Liver (tissue), 8 donors: ENCODE measurements at regions not wholly inside any gene's neighbourhood (a gene's known extent, or its start where the extent isn't known, plus 50 kb on each side); places are given as distances from the start of the nearest gene placed in this dataset.

Source experiments
- DNase-seq: peaks from one replicate; pipeline ENCODE4 v3.0.0-alpha.2; 2017; ENCODE audit warnings: low spot score
- H3K27ac ChIP-seq, 2 donors: one replicate each; pipeline ENCODE4 v1.7.0; 2013; ENCODE audit warnings: inconsistent platforms in 2 of 2, low read length in 2 of 2, control low read depth in 1 of 2, low read depth in 1 of 2, mild to moderate bottlenecking in 1 of 2
- H3K27me3 ChIP-seq, 4 donors: one replicate each; pipeline versions ENCODE4 v1.6.1 to v1.7.0; 2013; ENCODE audit warnings: low read length in 3 of 4, inconsistent platforms in 1 of 4, mild to moderate bottlenecking in 1 of 4, moderate library complexity in 1 of 4; ENCODE audit not compliant: control insufficient read depth in 4 of 4, insufficient read depth in 4 of 4
- H3K36me3 ChIP-seq, 4 donors: one replicate each; pipeline versions ENCODE4 v1.6.1 to v1.7.0; 2013; ENCODE audit warnings: low read length in 3 of 4, mild to moderate bottlenecking in 3 of 4, low read depth in 1 of 4, moderate library complexity in 1 of 4; ENCODE audit not compliant: control insufficient read depth in 4 of 4, insufficient read depth in 3 of 4
- H3K4me1 ChIP-seq, 4 donors: one replicate each; pipeline versions ENCODE4 v1.6.1 to v1.7.0; 2013; ENCODE audit warnings: low read length in 3 of 4, mild to moderate bottlenecking in 3 of 4, moderate library complexity in 1 of 4; ENCODE audit not compliant: control insufficient read depth in 4 of 4, insufficient read depth in 4 of 4
- H3K4me3 ChIP-seq, 3 donors: one replicate each; pipeline versions ENCODE4 v1.6.1 to v1.7.0; 2013; ENCODE audit warnings: low read length in 3 of 3, control low read depth in 1 of 3, low read depth in 1 of 3, mild to moderate bottlenecking in 1 of 3
- H3K9ac ChIP-seq, 2 donors: one replicate each; pipeline ENCODE4 v1.7.0; 2013; ENCODE audit warnings: low read length in 2 of 2, mild to moderate bottlenecking in 2 of 2, moderate library complexity in 2 of 2, control low read depth in 1 of 2, low read depth in 1 of 2
- H3K9me3 ChIP-seq, 4 donors: one replicate each; pipeline versions ENCODE4 v1.6.1 to v1.7.0; 2013; ENCODE audit warnings: low read length in 3 of 4; ENCODE audit not compliant: control insufficient read depth in 4 of 4
- ATF3 ChIP-seq: IDR thresholded peaks from 2 replicates; pipeline ENCODE4 v1.6.1; 2016; ENCODE audit warnings: antibody characterized with exemption
- CTCF ChIP-seq: fragments of 150-350 bp; IDR thresholded peaks from 2 replicates; pipeline ENCODE4 v1.5.1; 2017; ENCODE audit warnings: improper control_type of control experiment, low read depth, low read length; ENCODE audit not compliant: missing input control
- EGR1 ChIP-seq, 2 donors: IDR thresholded peaks; 2 replicates each; pipeline ENCODE4 v1.6.1; 2016 to 2018; ENCODE audit warnings: antibody characterized with exemption in 2 of 2, low read depth in 2 of 2
- FOXA1 ChIP-seq: IDR thresholded peaks from 2 replicates; pipeline ENCODE4 v1.6.1; 2016; ENCODE audit warnings: antibody characterized with exemption
- FOXA2 ChIP-seq: IDR thresholded peaks from 2 replicates; pipeline ENCODE4 v1.6.1; 2016; ENCODE audit warnings: antibody characterized with exemption
- GABPA ChIP-seq, 2 donors: IDR thresholded peaks in 1 of 2; conservative IDR thresholded peaks in 1 of 2; 2 replicates each; pipeline ENCODE4 v1.6.1; 2016; ENCODE audit warnings: antibody characterized with exemption in 2 of 2, mild to moderate bottlenecking in 1 of 2, moderate library complexity in 1 of 2
- HNF4A ChIP-seq, 2 donors: conservative IDR thresholded peaks; 2 replicates each; pipeline ENCODE4 v1.6.1; 2016; ENCODE audit warnings: antibody characterized with exemption in 2 of 2, mild to moderate bottlenecking in 2 of 2
- HNF4G ChIP-seq: IDR thresholded peaks from 2 replicates; pipeline ENCODE4 v1.6.1; 2016; ENCODE audit warnings: antibody characterized with exemption
- JUND ChIP-seq, 2 donors: IDR thresholded peaks; 2 replicates each; pipeline ENCODE4 v1.6.1; 2016; ENCODE audit warnings: antibody characterized with exemption in 2 of 2
- MAX ChIP-seq: IDR thresholded peaks from 2 replicates; pipeline ENCODE4 v1.6.1; 2016; ENCODE audit warnings: antibody characterized with exemption
- NR2F2 ChIP-seq: IDR thresholded peaks from 2 replicates; pipeline ENCODE4 v1.6.1; 2016; ENCODE audit warnings: antibody characterized with exemption
- RAD21 ChIP-seq, 2 donors: IDR thresholded peaks; 2 replicates each; pipeline ENCODE4 v1.6.1; 2016; ENCODE audit warnings: antibody characterized with exemption in 2 of 2, mild to moderate bottlenecking in 2 of 2
- REST ChIP-seq: IDR thresholded peaks from 2 replicates; pipeline ENCODE4 v1.6.1; 2016; ENCODE audit warnings: antibody characterized with exemption, mild to moderate bottlenecking
- RXRA ChIP-seq, 2 donors: IDR thresholded peaks; 2 replicates each; pipeline ENCODE4 v1.6.1; 2017 to 2018; ENCODE audit warnings: antibody characterized with exemption in 2 of 2, mild to moderate bottlenecking in 1 of 2
- SP1 ChIP-seq: IDR thresholded peaks from 2 replicates; pipeline ENCODE4 v1.6.1; 2018; ENCODE audit warnings: antibody characterized with exemption, mild to moderate bottlenecking
- TAF1 ChIP-seq: conservative IDR thresholded peaks from 2 replicates; pipeline ENCODE4 v1.6.1; 2016; ENCODE audit warnings: antibody characterized with exemption, mild to moderate bottlenecking
- YY1 ChIP-seq: IDR thresholded peaks from 2 replicates; pipeline ENCODE4 v1.6.1; 2016; ENCODE audit warnings: antibody characterized with exemption, mild to moderate bottlenecking
- ZBTB33 ChIP-seq: IDR thresholded peaks from 2 replicates; pipeline ENCODE4 v1.6.1; 2016; ENCODE audit warnings: antibody characterized with exemption
- WGBS: extraction: QIAGEN DNeasy Blood & Tissue Kit; methylation state at CpG from one replicate; pipeline ENCODE4 v1.1.7; 2013; 5-methylcytosine and 5-hydroxymethylcytosine counted together
- donor health status: healthy.
- donor health status: healthy.
- donor health status: healthy.
- donor health status: healthy.
- donor health status: healthy.

GRCh38 chr22:49218142-49218541, 609.5 kb downstream of the BRD1 start:
- 92% methylated on average over 12 of the region's 12 CpGs for WGBS
- H3K4me1 ChIP-seq: no peaks in the 10 kb centered on the region
- H3K27ac ChIP-seq: no peak overlapping the region
- peaks cover 0 to 11% (median 0%) of the 10 kb centered on the region in 4 donors for H3K9me3 ChIP-seq
- no peaks in the 10 kb centered on the region for H3K27me3 ChIP-seq
- no peak overlapping the region for H3K4me3 ChIP-seq
- no peaks in the 10 kb centered on the region for H3K36me3 ChIP-seq
- H3K9ac ChIP-seq: no peak overlapping the region
- TF ChIP-seq GABPA (IDR thresholded peaks at IDR 0.05 in 1 of 2, conservative IDR thresholded peaks at IDR 0.05 in 1 of 2): no peak
- TF ChIP-seq HNF4A (conservative IDR thresholded peaks at IDR 0.05): no peak
- no peak for TF ChIP-seq HNF4G
- no peak for TF ChIP-seq FOXA2
- no peak for TF ChIP-seq MAX
- TF ChIP-seq ATF3: no peak
- TF ChIP-seq TAF1: no peak
- no peak for TF ChIP-seq RAD21 (IDR thresholded peaks at IDR 0.05)
- no peak for TF ChIP-seq SP1
- no peak for TF ChIP-seq CTCF
- no peak for DNase-seq

GRCh38 chr22:49216579-49216978, 611.1 kb downstream of the BRD1 start:
- H3K9me3 ChIP-seq: peaks cover 0 to 11% (median 0%) of the 10 kb centered on the region in 4 donors
- H3K9ac ChIP-seq: no peak overlapping the region
- H3K36me3 ChIP-seq: no peaks in the 10 kb centered on the region
- TF ChIP-seq CTCF (no peak), NR2F2 (no peak), YY1 (no peak), MAX (no peak), RXRA (IDR thresholded peaks at IDR 0.05) (no peak), TAF1 (no peak), FOXA1 (no peak), JUND (IDR thresholded peaks at IDR 0.05) (no peak), ZBTB33 (no peak), HNF4G (no peak), REST (no peak), RAD21 (IDR thresholded peaks at IDR 0.05) (no peak), ATF3 (no peak), SP1 (no peak), FOXA2 (no peak), HNF4A (conservative IDR thresholded peaks at IDR 0.05) (no peak), EGR1 (IDR thresholded peaks at IDR 0.05; ENCODE audit: low read depth in 2 of 2) (no peak), GABPA (IDR thresholded peaks at IDR 0.05 in 1 of 2, conservative IDR thresholded peaks at IDR 0.05 in 1 of 2) (no peak)
- H3K27me3 ChIP-seq: no peaks in the 10 kb centered on the region
- no peak overlapping the region for H3K4me3 ChIP-seq
- H3K27ac ChIP-seq: no peak overlapping the region
- peaks cover 0 to under 1% (median 0%) of the 10 kb centered on the region in 4 donors for H3K4me1 ChIP-seq
- 46% methylated on average over 5 of the region's 5 CpGs for WGBS
- DNase-seq: no peak
